Stimulated activated CD8-positive, alpha-beta memory T cell treated with anti-CD3 and anti-CD28 coated beads, Interleukin-2, amount 100 ng/mL, for 1 hour (primary cell): ENCODE measurements at regions not wholly inside any gene's neighbourhood (a gene's known extent, or its start where the extent isn't known, plus 50 kb on each side); places are given as distances from the start of the nearest gene placed in this dataset.

Source experiments
- DNase-seq, 2 donors: peaks; one replicate each; pipeline ENCODE4 v3.0.0-alpha.2; 2020; ENCODE audit warnings: low read depth in 2 of 2

- no peak for DNase-seq
Measured at GRCh38 chr22:48186146-48186790, 1423.8 kb downstream of the TBC1D22A start.

GRCh38 chr22:48185071-48186055 is 1422.9 kb downstream of the TBC1D22A start:
- no peak for DNase-seq

- DNase-seq, result no peak
Measured at GRCh38 chr22:48182846-48183805, 1420.7 kb downstream of the TBC1D22A start.

- DNase-seq, result no peak
Measured at GRCh38 chr22:48182031-48182430, 1419.6 kb downstream of the TBC1D22A start.

- no peak for DNase-seq
Measured at GRCh38 chr22:48181263-48181955, 1419.0 kb downstream of the TBC1D22A start.

- no peak for DNase-seq
Measured at GRCh38 chr22:48180631-48181030, 1418.2 kb downstream of the TBC1D22A start.

- DNase-seq, result no peak
Measured at GRCh38 chr22:48179571-48180546, 1417.4 kb downstream of the TBC1D22A start.

GRCh38 chr22:48178536-48178935 is 1416.1 kb downstream of the TBC1D22A start:
- no peak for DNase-seq

GRCh38 chr22:48177631-48178030 is 1415.2 kb downstream of the TBC1D22A start:
- no peak for DNase-seq

- no peak for DNase-seq
Measured at GRCh38 chr22:48175721-48176120, 1413.3 kb downstream of the TBC1D22A start.

- no peak for DNase-seq
Measured at GRCh38 chr22:48173773-48174160, 1411.3 kb downstream of the TBC1D22A start.

GRCh38 chr22:48173061-48173772 is 1410.8 kb downstream of the TBC1D22A start:
- no peak for DNase-seq

GRCh38 chr22:48171271-48171691 is 1408.8 kb downstream of the TBC1D22A start:
- DNase-seq, result no peak

GRCh38 chr22:48169227-48169626 is 1406.8 kb downstream of the TBC1D22A start:
- no peak for DNase-seq

GRCh38 chr22:48167238-48167637 is 1404.8 kb downstream of the TBC1D22A start:
- DNase-seq, result no peak

GRCh38 chr22:48161298-48161697 is 1398.8 kb downstream of the TBC1D22A start:
- DNase-seq, result no peak

- DNase-seq, result no peak
Measured at GRCh38 chr22:48157676-48158075, 1395.2 kb downstream of the TBC1D22A start.

- no peak for DNase-seq
Measured at GRCh38 chr22:48156603-48157355, 1394.3 kb downstream of the TBC1D22A start.

- no peak for DNase-seq
Measured at GRCh38 chr22:48155446-48155845, 1393.0 kb downstream of the TBC1D22A start.
